Keratinocyte (primary cell): ENCODE measurements at regions not wholly inside any gene's neighbourhood (a gene's known extent, or its start where the extent isn't known, plus 50 kb on each side); places are given as distances from the start of the nearest gene placed in this dataset.

Experiments used
- EZH2 ChIP-seq: IDR thresholded peaks from one replicate; pipeline ENCODE4 v1.6.1; 2012; ENCODE audit warnings: inconsistent platforms, mild to moderate bottlenecking, low read length, moderate library complexity
- TF ChIP-seq, protein P1 (sequence below), 3 experiments: IDR thresholded peaks in 1 of 3; conservative IDR thresholded peaks in 1 of 3; optimal IDR thresholded peaks in 1 of 3; 2 replicates in 2 of 3; 3 replicates in 1 of 3; pipeline versions ENCODE3 to v1.5.1; 2011; ENCODE audit warnings: low read length in 3 of 3, mild to moderate bottlenecking in 3 of 3, moderate library complexity in 2 of 3, control low read depth in 1 of 3, inconsistent platforms in 1 of 3; ENCODE audit not compliant: insufficient read depth in 2 of 3; ENCODE audit errors: extremely low read depth in 1 of 3

DNA sequence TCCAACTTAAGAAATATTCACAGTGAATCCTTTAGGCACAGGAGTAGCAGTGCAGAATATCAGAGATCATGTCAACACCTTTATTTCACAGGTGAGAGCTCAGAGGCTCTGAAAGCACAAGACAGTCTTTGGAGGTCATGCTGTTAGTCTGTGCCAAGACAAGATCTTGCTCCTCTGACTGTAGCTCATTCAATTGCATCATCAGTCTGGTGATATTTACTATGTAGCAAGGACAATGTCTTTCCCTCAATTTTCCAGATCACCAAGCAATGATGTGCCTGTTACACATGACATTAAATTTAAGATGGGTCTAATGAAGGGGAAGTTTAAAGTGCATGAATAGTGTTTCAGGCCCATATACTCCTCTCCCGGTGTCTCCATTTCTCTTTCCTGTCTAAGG is 277.5 kb downstream of the IL15 start:
- TF ChIP-seq, protein P1, sequence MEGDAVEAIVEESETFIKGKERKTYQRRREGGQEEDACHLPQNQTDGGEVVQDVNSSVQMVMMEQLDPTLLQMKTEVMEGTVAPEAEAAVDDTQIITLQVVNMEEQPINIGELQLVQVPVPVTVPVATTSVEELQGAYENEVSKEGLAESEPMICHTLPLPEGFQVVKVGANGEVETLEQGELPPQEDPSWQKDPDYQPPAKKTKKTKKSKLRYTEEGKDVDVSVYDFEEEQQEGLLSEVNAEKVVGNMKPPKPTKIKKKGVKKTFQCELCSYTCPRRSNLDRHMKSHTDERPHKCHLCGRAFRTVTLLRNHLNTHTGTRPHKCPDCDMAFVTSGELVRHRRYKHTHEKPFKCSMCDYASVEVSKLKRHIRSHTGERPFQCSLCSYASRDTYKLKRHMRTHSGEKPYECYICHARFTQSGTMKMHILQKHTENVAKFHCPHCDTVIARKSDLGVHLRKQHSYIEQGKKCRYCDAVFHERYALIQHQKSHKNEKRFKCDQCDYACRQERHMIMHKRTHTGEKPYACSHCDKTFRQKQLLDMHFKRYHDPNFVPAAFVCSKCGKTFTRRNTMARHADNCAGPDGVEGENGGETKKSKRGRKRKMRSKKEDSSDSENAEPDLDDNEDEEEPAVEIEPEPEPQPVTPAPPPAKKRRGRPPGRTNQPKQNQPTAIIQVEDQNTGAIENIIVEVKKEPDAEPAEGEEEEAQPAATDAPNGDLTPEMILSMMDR (optimal IDR thresholded peaks at IDR 0.05 in 1 of 3, IDR thresholded peaks at IDR 0.05 in 1 of 3, conservative IDR thresholded peaks at IDR 0.05 in 1 of 3; ENCODE audit: extremely low read depth in 1 of 3, insufficient read depth in 2 of 3, low read length in 3 of 3): no peak
- TF ChIP-seq EZH2: no peak
